Right atrium auricular region (tissue), 2 donors: ENCODE measurements at regions not wholly inside any gene's neighbourhood (a gene's known extent, or its start where the extent isn't known, plus 50 kb on each side); places are given as distances from the start of the nearest gene placed in this dataset.

Experiments
- DNase-seq: peaks from one replicate; pipeline ENCODE4 v3.0.0-alpha.2; 2019; ENCODE audit warnings: low spot score
- H3K27ac ChIP-seq, 2 donors: fragments of 200-600 bp; sonication (generic); 1 replicate in 1 of 2; 2 replicates in 1 of 2; pipeline ENCODE4 v1.5.1; 2016 to 2019
- H3K27me3 ChIP-seq, 2 donors: fragments of 200-600 bp; sonication (generic); one replicate each; pipeline versions ENCODE4 v1.5.1 to v1.6.0; 2017 to 2019
- H3K36me3 ChIP-seq: fragments of 200-600 bp; sonication (generic); one replicate; pipeline ENCODE4 v1.5.1; 2016
- H3K4me1 ChIP-seq, 2 donors: fragments of 200-600 bp; sonication (generic); one replicate each; pipeline versions ENCODE4 v1.5.1 to v1.6.0; 2017 to 2019
- H3K4me3 ChIP-seq, 2 donors: fragments of 200-600 bp; sonication (generic); 1 replicate in 1 of 2; 2 replicates in 1 of 2; pipeline ENCODE4 v1.5.1; 2017 to 2019; ENCODE audit warnings: mild to moderate bottlenecking in 1 of 2, moderate library complexity in 1 of 2
- H3K9me3 ChIP-seq, 2 donors: fragments of 200-600 bp; sonication (generic); one replicate each; pipeline ENCODE4 v1.5.1; 2019
- TF ChIP-seq, protein P1 (sequence below), 2 donors: fragments of 200-600 bp; sonication (generic); IDR thresholded peaks; one replicate each; pipeline ENCODE4 v1.5.1; 2019; ENCODE audit warnings: antibody characterized with exemption in 2 of 2

DNA sequence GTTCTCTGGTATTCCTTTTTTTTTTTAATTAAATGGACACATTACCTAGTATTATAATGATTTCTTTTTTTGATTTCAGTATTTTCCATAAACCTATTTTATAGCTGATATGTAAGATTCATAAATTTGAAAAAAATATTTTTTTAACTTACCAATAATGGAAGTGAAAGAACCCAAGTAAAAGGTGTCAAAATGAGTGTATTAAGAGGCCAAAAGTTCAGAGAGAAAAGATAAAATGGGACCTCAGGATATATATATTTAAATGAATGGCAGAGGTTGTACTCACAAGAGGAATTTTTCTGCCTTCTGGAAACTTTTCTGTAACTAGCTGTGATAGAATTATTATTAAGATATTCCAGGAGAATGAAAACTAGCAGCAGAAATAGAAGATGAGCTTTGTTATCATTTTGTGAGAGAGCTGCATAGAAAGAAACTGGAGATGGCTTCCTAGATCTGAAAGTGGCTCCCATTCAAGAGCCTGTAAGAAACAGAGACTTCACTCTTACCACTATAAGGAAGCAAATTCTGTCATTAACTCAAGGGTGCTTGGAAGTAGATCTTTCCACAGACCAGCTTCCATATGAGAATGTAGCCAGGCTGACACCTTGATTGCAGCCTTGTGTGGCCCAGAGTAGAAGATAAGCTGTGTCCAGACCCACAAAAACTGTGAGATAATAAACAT is 91.7 kb downstream of the MRPS30 start:
- TF ChIP-seq, protein P1, sequence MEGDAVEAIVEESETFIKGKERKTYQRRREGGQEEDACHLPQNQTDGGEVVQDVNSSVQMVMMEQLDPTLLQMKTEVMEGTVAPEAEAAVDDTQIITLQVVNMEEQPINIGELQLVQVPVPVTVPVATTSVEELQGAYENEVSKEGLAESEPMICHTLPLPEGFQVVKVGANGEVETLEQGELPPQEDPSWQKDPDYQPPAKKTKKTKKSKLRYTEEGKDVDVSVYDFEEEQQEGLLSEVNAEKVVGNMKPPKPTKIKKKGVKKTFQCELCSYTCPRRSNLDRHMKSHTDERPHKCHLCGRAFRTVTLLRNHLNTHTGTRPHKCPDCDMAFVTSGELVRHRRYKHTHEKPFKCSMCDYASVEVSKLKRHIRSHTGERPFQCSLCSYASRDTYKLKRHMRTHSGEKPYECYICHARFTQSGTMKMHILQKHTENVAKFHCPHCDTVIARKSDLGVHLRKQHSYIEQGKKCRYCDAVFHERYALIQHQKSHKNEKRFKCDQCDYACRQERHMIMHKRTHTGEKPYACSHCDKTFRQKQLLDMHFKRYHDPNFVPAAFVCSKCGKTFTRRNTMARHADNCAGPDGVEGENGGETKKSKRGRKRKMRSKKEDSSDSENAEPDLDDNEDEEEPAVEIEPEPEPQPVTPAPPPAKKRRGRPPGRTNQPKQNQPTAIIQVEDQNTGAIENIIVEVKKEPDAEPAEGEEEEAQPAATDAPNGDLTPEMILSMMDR (IDR thresholded peaks at IDR 0.05) = no peak
- Histone ChIP-seq H3K9me3 (no peaks in the 10 kb centered on the region), H3K4me3 (no peak overlapping the region), H3K4me1 (no peaks in the 10 kb centered on the region), H3K27ac (no peak overlapping the region), H3K36me3 (no peaks in the 10 kb centered on the region), H3K27me3 (no peaks in the 10 kb centered on the region)
- DNase-seq = no peak

DNA sequence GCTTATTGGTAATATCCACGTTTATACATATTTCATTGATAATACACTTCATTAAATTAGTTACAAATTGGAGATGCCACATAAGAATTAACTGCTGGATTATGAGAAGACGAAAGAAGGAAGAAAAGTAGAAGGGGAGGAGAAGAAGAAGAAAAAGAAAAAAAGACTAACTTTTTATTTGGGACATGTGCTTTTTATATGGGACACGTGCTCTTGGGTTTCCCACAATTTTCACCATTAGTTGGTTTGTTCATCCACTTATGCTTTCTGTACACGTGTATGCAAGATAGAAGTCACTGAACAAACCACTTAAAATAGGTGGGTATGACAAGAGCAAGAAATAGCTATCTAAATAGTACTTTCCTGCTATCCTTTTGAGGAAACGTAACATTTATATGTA is 98.6 kb downstream of the MRPS30 start:
- DNase-seq = no peak
- Histone ChIP-seq H3K4me3 (no peak overlapping the region), H3K36me3 (no peaks in the 10 kb centered on the region), H3K9me3 (no peaks in the 10 kb centered on the region), H3K27ac (no peak overlapping the region), H3K4me1 (no peaks in the 10 kb centered on the region), H3K27me3 (no peaks in the 10 kb centered on the region)
- TF ChIP-seq, protein P1 (IDR thresholded peaks at IDR 0.05) = no peak

GRCh38 chr5:44909004-44909403 is 100.3 kb downstream of the MRPS30 start:
- no peaks in the 10 kb centered on the region for H3K27me3 ChIP-seq
- H3K4me3 ChIP-seq = no peak overlapping the region
- H3K36me3 ChIP-seq = no peaks in the 10 kb centered on the region
- H3K4me1 ChIP-seq = no peaks in the 10 kb centered on the region
- H3K27ac ChIP-seq = no peak overlapping the region
- TF ChIP-seq, protein P1 (IDR thresholded peaks at IDR 0.05) = no peak
- DNase-seq = no peak
- H3K9me3 ChIP-seq = no peaks in the 10 kb centered on the region

DNA sequence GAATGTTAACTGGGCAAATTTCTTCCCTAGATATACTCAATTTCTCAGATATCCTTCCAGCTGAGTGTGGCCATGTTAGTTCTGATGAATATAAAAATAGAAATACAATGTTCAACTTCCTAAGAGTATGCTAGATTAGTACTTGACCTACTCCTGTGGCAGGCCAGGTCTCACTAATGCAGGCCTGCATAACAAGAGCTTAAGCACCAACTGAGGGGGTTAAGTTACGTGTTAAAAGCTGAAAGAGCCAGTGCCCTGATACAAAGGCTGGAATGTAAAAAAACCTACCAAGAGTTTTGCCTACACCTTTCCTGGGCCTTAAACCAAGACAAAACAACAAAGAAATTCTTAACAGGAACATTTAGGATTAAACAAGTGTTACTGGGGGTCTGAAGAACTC is 102.8 kb downstream of the MRPS30 start:
- no peak for DNase-seq
- H3K4me1 ChIP-seq = no peaks in the 10 kb centered on the region
- H3K36me3 ChIP-seq = no peaks in the 10 kb centered on the region
- no peaks in the 10 kb centered on the region for H3K27me3 ChIP-seq
- no peak overlapping the region for H3K27ac ChIP-seq
- H3K9me3 ChIP-seq = no peaks in the 10 kb centered on the region
- no peak overlapping the region for H3K4me3 ChIP-seq
- TF ChIP-seq, protein P1 (IDR thresholded peaks at IDR 0.05) = no peak

- DNase-seq = no peak
- Histone ChIP-seq H3K27me3 (no peaks in the 10 kb centered on the region), H3K4me3 (no peak overlapping the region), H3K9me3 (no peaks in the 10 kb centered on the region), H3K36me3 (no peaks in the 10 kb centered on the region), H3K27ac (no peak overlapping the region), H3K4me1 (no peaks in the 10 kb centered on the region)
- TF ChIP-seq, protein P1 (IDR thresholded peaks at IDR 0.05) = no peak
These were observed 105.5 kb downstream of the MRPS30 start for GRCh38 chr5:44914221-44914620.

- H3K36me3 ChIP-seq = no peaks in the 10 kb centered on the region
- H3K4me3 ChIP-seq = no peak overlapping the region
- DNase-seq = no peak
- no peaks in the 10 kb centered on the region for H3K4me1 ChIP-seq
- TF ChIP-seq, protein P1 (IDR thresholded peaks at IDR 0.05) = no peak
- no peaks in the 10 kb centered on the region for H3K9me3 ChIP-seq
- no peaks in the 10 kb centered on the region for H3K27me3 ChIP-seq
- no peak overlapping the region for H3K27ac ChIP-seq
These were observed 110.8 kb downstream of the MRPS30 start for GRCh38 chr5:44919560-44919959.
